PC-9 (cell line): ENCODE measurements at regions not wholly inside any gene's neighbourhood (a gene's known extent, or its start where the extent isn't known, plus 50 kb on each side); places are given as distances from the start of the nearest gene placed in this dataset.

Source experiments
- BruUV-seq: library from RNA; stranded (reverse); fragments of 400-500 nt; replicated peaks from 2 replicates; lab custom pipeline; 2021; lab: Mats Ljungman, UMichigan
- CTCF ChIA-PET: fragments of 300-600 bp; sonication (Branson Sonifier 250); formaldehyde crosslinking; loops from one replicate; lab custom pipeline; 2022; ENCODE audit warnings: antibody characterized with exemption; lab: Charles Lee
- POLR2A ChIA-PET: fragments of 300-600 bp; sonication (Branson Sonifier 250); formaldehyde crosslinking; loops from one replicate; lab custom pipeline; 2022; ENCODE audit warnings: antibody characterized with exemption; ENCODE audit not compliant: unreplicated experiment; lab: Charles Lee
- DNase-seq, 2 experiments: peaks; one replicate each; pipeline versions ENCODE4 v3.0.0 to v3.0.0-alpha.2; 2015 to 2022; ENCODE audit warnings: mixed read lengths in 1 of 2
- H2AFZ ChIP-seq: fragments of 200-600 bp; sonication (generic); 2 replicates; pipeline ENCODE4 v1.8.1; 2017; ENCODE audit warnings: antibody characterized with exemption
- H3F3A ChIP-seq: fragments of 200-600 bp; sonication (generic); 2 replicates; pipeline ENCODE4 v1.8.1; 2017; ENCODE audit warnings: antibody characterized with exemption, mild to moderate bottlenecking, low read depth; ENCODE audit not compliant: insufficient read depth
- H3K27ac ChIP-seq: fragments of 200-600 bp; sonication (generic); 2 replicates; pipeline ENCODE4 v1.6.1; 2016; ENCODE audit warnings: mixed run types
- H3K27me3 ChIP-seq: fragments of 200-600 bp; sonication (generic); 2 replicates; pipeline ENCODE4 v1.6.1; 2016; ENCODE audit warnings: low read depth, mixed run types; ENCODE audit not compliant: insufficient read depth
- H3K36me3 ChIP-seq: fragments of 200-600 bp; sonication (generic); 2 replicates; pipeline ENCODE4 v1.6.1; 2016; ENCODE audit warnings: low read depth, mixed run types
- H3K4me1 ChIP-seq: fragments of 200-600 bp; sonication (generic); replicated peaks from 2 replicates; pipeline ENCODE4 v1.6.1; 2016; ENCODE audit warnings: mixed run types; ENCODE audit not compliant: insufficient read depth
- H3K4me2 ChIP-seq: fragments of 200-600 bp; sonication (generic); 2 replicates; pipeline ENCODE4 v1.6.1; 2017; ENCODE audit warnings: mixed run types
- H3K4me3 ChIP-seq: fragments of 200-600 bp; sonication (generic); 2 replicates; pipeline ENCODE4 v1.6.1; 2016; ENCODE audit warnings: mixed run types
- H3K79me2 ChIP-seq: fragments of 200-600 bp; sonication (generic); 2 replicates; pipeline ENCODE4 v1.6.1; 2017; ENCODE audit warnings: low read depth, mixed run types
- H3K9me2 ChIP-seq: fragments of 200-600 bp; sonication (generic); 2 replicates; pipeline ENCODE4 v1.8.1; 2017; ENCODE audit warnings: mild to moderate bottlenecking; ENCODE audit not compliant: insufficient read depth
- H3K9me3 ChIP-seq: fragments of 200-600 bp; sonication (generic); 2 replicates; pipeline ENCODE4 v1.8.1; 2016; ENCODE audit warnings: low read depth; ENCODE audit not compliant: insufficient read depth
- H4K20me1 ChIP-seq: fragments of 200-600 bp; sonication (generic); 2 replicates; pipeline ENCODE4 v1.8.1; 2017; ENCODE audit not compliant: insufficient read depth
- EZH2 ChIP-seq: fragments of 200-600 bp; sonication (generic); IDR thresholded peaks from 2 replicates; pipeline ENCODE4 v1.8.0; 2017; ENCODE audit warnings: antibody characterized with exemption, low read depth
- intact Hi-C: fragments of 100-400 bp; cut with micrococcal nuclease; formaldehyde crosslinking; loops from one replicate; pipeline ENCODE4 v1.10.0; 2022; ENCODE audit not compliant: unreplicated experiment
- TF ChIP-seq, protein P1 (sequence below): fragments of 200-600 bp; sonication (generic); conservative IDR thresholded peaks from 2 replicates; pipeline ENCODE4 v1.6.1; 2017; ENCODE audit warnings: mixed run types, antibody characterized with exemption, mild to moderate bottlenecking, moderate library complexity

DNA sequence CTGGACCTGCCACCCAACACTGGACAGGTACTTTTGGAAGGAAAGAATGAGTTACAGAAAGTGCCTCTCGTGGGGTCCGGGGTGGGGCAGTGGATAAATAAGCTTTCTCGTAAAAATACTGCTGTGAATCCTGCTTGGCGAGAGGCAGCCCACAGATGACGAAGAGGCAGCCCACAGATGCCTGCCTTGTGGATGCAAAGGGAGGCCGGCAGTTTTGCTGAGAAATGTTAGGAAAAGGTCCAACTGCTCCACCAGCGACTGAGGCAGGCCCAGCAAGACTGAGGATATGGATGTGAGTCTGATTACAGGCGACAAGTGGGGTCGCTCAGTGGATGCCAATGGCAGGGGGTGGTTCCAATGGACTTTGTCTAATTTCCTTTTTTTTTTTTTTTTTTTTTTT lies 79.1 kb upstream of the PPP1R26 start:
- CTCF ChIA-PET, result no interaction called here
- TF ChIP-seq, protein P1, sequence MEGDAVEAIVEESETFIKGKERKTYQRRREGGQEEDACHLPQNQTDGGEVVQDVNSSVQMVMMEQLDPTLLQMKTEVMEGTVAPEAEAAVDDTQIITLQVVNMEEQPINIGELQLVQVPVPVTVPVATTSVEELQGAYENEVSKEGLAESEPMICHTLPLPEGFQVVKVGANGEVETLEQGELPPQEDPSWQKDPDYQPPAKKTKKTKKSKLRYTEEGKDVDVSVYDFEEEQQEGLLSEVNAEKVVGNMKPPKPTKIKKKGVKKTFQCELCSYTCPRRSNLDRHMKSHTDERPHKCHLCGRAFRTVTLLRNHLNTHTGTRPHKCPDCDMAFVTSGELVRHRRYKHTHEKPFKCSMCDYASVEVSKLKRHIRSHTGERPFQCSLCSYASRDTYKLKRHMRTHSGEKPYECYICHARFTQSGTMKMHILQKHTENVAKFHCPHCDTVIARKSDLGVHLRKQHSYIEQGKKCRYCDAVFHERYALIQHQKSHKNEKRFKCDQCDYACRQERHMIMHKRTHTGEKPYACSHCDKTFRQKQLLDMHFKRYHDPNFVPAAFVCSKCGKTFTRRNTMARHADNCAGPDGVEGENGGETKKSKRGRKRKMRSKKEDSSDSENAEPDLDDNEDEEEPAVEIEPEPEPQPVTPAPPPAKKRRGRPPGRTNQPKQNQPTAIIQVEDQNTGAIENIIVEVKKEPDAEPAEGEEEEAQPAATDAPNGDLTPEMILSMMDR, result no peak
- no peak for TF ChIP-seq EZH2

DNA sequence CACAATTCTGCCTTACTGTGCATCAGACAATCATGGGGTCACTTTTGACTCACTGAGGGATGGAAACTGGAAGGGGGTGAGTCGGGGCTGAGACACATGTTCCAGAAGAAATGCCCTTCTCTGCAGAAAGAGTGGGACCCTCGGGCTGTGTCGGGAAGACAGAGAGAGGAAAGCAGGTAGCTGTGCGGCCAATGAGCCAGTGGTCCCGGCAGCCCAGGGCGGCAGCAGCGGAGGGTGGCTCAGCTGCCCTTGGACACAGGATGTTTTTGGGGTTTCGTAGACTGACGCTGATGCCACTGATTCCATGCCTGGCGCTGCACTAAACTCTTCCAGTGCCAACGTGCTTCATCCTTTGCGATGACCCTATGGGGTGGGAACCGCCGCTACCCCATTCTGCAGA lies 78.4 kb upstream of the PPP1R26 start:
- no peaks in the 10 kb centered on the region for H3F3A ChIP-seq
- no peak overlapping the region for H3K4me3 ChIP-seq
- H3K27ac ChIP-seq, result no peak overlapping the region
- H3K4me1 ChIP-seq, result no peaks in the 10 kb centered on the region
- H3K27me3 ChIP-seq, result peaks cover 99% of the 10 kb centered on the region
- TF ChIP-seq EZH2, result no peak
- TF ChIP-seq, protein P1, result no peak
- POLR2A ChIA-PET, result no interaction called here
- H3K4me2 ChIP-seq, result no peak overlapping the region
- no peak for DNase-seq
- intact Hi-C loops, result no loop called here
- CTCF ChIA-PET, result no interaction called here
- H3K9me3 ChIP-seq, result no peaks in the 10 kb centered on the region
- H2AFZ ChIP-seq, result no peak overlapping the region
- no peaks in the 10 kb centered on the region for H3K9me2 ChIP-seq
- no peaks in the 10 kb centered on the region for H4K20me1 ChIP-seq
- H3K79me2 ChIP-seq, result no peaks in the 10 kb centered on the region
- BruUV-seq, result no TSS peak
- no peaks in the 10 kb centered on the region for H3K36me3 ChIP-seq

More for the DNA sequence above, 79.1 kb upstream of the PPP1R26 start:
- intact Hi-C loops, result no loop called here
- no TSS peak for BruUV-seq
- Histone ChIP-seq H3K4me1 (no peaks in the 10 kb centered on the region), H2AFZ (no peak overlapping the region), H3K36me3 (no peaks in the 10 kb centered on the region), H3K27ac (no peak overlapping the region), H3K4me2 (no peak overlapping the region), H3K9me2 (no peaks in the 10 kb centered on the region), H3K27me3 (peaks cover 99% of the 10 kb centered on the region), H3K4me3 (no peak overlapping the region), H4K20me1 (no peaks in the 10 kb centered on the region), H3K9me3 (no peaks in the 10 kb centered on the region), H3F3A (no peaks in the 10 kb centered on the region), H3K79me2 (no peaks in the 10 kb centered on the region)
- POLR2A ChIA-PET, result no interaction called here
- DNase-seq, result no peak

DNA sequence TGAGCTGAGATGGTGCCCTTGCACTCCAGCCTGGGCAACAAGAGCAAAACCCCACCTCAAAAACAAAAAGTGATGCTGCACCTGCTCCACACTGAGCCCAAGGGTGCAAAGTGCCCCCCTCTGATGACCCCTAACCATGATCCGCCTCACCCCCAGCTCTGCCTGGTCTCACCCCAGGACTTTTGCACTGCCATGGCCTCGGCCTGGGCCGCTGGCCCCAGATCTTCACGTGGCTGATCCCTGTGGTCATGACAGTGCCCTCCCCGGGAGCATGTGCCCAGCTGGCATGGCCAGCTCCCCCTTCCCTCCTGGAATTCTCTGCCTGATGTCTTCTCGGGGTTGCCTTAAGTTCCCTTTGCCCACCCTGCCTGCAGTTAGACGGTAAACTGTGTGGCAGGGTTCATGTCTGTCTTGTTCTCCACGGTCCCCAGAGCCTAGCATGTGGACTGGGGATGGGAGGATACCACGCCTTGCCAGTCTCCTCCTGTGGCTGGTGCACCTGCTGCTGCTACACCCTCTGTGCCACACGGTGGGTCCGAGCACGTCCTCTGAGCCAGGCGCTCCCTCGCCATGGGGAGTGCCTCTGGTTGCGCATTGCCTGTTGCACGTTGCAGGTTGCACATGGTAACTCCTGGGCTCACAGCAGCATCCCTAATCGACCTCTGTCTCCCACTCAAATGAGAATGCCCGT lies 77.4 kb upstream of the PPP1R26 start:
- Histone ChIP-seq H3F3A (no peaks in the 10 kb centered on the region), H3K27ac (no peak overlapping the region), H3K36me3 (no peaks in the 10 kb centered on the region), H4K20me1 (no peaks in the 10 kb centered on the region), H3K79me2 (no peaks in the 10 kb centered on the region), H2AFZ (no peak overlapping the region), H3K27me3 (peaks cover 97% of the 10 kb centered on the region), H3K4me2 (no peak overlapping the region), H3K4me1 (no peaks in the 10 kb centered on the region), H3K9me3 (no peaks in the 10 kb centered on the region), H3K4me3 (no peak overlapping the region), H3K9me2 (no peaks in the 10 kb centered on the region)
- POLR2A ChIA-PET, result no interaction called here
- CTCF ChIA-PET, result no interaction called here
- no peak for TF ChIP-seq EZH2
- TF ChIP-seq, protein P1, result no peak
- no TSS peak for BruUV-seq
- intact Hi-C loops, result no loop called here
- no peak for DNase-seq
